ENCODE measurements at regions not wholly inside any gene's neighbourhood (a gene's known extent, or its start where the extent isn't known, plus 50 kb on each side); places are given as distances from the start of the nearest gene placed in this dataset.
A peak's percentile ranks its signal among the peaks of the same experiment; 100 is the strongest.

GRCh38 chrX:51798701-51799100 is 55.5 kb downstream of the GSPT2 start:
- H3K36me3 ChIP-seq (ENCODE audit: low read depth, missing control alignments): no peaks in the 10 kb centered on the region
- TF ChIP-seq, protein P1, sequence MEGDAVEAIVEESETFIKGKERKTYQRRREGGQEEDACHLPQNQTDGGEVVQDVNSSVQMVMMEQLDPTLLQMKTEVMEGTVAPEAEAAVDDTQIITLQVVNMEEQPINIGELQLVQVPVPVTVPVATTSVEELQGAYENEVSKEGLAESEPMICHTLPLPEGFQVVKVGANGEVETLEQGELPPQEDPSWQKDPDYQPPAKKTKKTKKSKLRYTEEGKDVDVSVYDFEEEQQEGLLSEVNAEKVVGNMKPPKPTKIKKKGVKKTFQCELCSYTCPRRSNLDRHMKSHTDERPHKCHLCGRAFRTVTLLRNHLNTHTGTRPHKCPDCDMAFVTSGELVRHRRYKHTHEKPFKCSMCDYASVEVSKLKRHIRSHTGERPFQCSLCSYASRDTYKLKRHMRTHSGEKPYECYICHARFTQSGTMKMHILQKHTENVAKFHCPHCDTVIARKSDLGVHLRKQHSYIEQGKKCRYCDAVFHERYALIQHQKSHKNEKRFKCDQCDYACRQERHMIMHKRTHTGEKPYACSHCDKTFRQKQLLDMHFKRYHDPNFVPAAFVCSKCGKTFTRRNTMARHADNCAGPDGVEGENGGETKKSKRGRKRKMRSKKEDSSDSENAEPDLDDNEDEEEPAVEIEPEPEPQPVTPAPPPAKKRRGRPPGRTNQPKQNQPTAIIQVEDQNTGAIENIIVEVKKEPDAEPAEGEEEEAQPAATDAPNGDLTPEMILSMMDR (IDR thresholded peaks at IDR 0.05): no peak
- no peak for TF ChIP-seq POLR2A (IDR thresholded peaks at IDR 0.05)
- no peak for DNase-seq
- intact Hi-C loops (cut with DNase I; ENCODE audit: low total_unique reads): no loop called here
- H3K4me3 ChIP-seq: no peak overlapping the region
- H3K27ac ChIP-seq: no peak overlapping the region
- H3K4me1 ChIP-seq: no peaks in the 10 kb centered on the region
- H3K9me3 ChIP-seq: no peaks in the 10 kb centered on the region
- H3K27me3 ChIP-seq: no peaks in the 10 kb centered on the region

DNA sequence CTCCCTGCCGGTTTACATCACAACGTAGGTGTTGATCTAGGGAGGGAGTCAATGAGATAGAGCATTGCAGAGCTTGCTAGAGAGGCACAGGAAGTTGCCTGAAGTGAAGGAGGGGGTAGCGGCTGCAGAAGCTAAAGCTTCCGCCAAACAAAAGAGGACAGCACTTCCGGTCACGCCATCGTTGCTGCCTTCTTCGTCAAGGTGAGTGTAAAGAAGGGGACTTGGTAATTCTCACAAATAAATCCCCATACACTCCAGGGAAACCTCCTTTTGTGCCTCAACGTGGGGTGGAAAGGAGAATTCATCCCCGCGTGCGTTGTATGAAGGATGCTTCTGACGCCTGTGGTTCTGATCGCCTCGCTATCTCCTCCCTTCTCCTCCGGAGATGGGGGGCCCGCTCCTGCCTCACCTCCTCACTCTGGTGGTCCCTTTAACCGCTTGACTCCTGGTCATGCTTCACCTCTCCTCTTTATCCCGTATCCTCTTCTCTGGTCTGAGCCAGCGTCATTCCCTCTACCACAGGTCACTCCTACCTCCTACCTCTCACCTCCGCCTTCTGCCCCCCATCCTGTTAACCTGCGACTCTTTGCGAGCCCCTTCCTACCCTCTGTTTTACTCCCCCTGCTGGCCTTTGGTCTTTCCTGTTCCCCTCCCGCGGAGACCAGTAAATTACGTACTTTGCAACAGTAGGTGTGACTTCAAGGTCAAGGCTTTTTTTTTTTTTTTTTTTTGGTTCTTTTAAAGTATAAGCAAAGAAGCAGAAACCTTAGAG is 59.9 kb downstream of the GSPT2 start:
- intact Hi-C loops (cut with DNase I; ENCODE audit: low total_unique reads): no loop called here
- peak overlapping the region; percentile 50 to 55 for H3K27ac ChIP-seq
- WGBS, 2 donors: 1% methylated on average over 20 to 26 of the region's 26 CpGs
- H3K4me3 ChIP-seq: peak overlapping the region; percentile 57 to 71
- DNase-seq: peak; percentile 80
- no peak for TF ChIP-seq POLR2A (IDR thresholded peaks at IDR 0.05)
- TF ChIP-seq, protein P1 (IDR thresholded peaks at IDR 0.05): no peak
- H3K36me3 ChIP-seq (ENCODE audit: low read depth, missing control alignments): no peaks in the 10 kb centered on the region
- no peaks in the 10 kb centered on the region for H3K9me3 ChIP-seq
- H3K27me3 ChIP-seq: no peaks in the 10 kb centered on the region
- H3K4me1 ChIP-seq: no peaks in the 10 kb centered on the region

DNA sequence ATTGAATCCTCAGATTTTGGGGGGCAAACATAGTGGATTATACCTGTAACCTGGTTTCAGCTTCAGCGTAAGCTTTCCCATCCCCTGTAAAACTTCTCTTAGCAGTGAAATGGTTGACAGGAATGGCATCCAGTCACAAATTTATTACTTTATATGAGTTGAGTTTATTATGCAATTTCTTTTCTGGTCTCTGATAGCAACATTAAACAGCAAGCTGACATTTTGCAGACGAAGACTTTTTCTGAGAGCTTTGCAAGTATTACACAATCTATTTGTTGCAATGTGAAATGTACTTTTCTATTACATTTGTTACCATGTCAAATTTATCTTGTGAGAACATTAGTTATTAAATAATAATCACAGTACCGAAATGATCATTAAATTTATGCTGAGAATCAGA is 60.6 kb downstream of the GSPT2 start:
- Histone ChIP-seq H3K36me3 (ENCODE audit: low read depth, missing control alignments) (no peaks in the 10 kb centered on the region), H3K27ac (no peak overlapping the region), H3K9me3 (no peaks in the 10 kb centered on the region), H3K4me1 (no peaks in the 10 kb centered on the region), H3K4me3 (no peak overlapping the region), H3K27me3 (no peaks in the 10 kb centered on the region)
- DNase-seq: no peak
- TF ChIP-seq, protein P1 (IDR thresholded peaks at IDR 0.05): no peak
- TF ChIP-seq POLR2A (IDR thresholded peaks at IDR 0.05): no peak
- WGBS, 2 donors: 37 to 51% methylated on average over 3 of the region's 3 CpGs
- intact Hi-C loops (cut with DNase I; ENCODE audit: low total_unique reads): no loop called here

GRCh38 chrX:51804741-51805140 is 61.5 kb downstream of the GSPT2 start:
- TF ChIP-seq POLR2A (IDR thresholded peaks at IDR 0.05): no peak
- TF ChIP-seq, protein P1 (IDR thresholded peaks at IDR 0.05): no peak

GRCh38 chrX:51813886-51814460 is 70.7 kb downstream of the GSPT2 start:
- 95 to 97% methylated on average over 10 to 12 of the region's 12 CpGs for WGBS, 2 donors
- DNase-seq: no peak
- Histone ChIP-seq H3K27me3 (no peaks in the 10 kb centered on the region), H3K36me3 (ENCODE audit: low read depth, missing control alignments) (no peaks in the 10 kb centered on the region), H3K27ac (no peak overlapping the region), H3K9me3 (no peaks in the 10 kb centered on the region), H3K4me1 (no peaks in the 10 kb centered on the region), H3K4me3 (no peak overlapping the region)
- intact Hi-C loops (cut with DNase I; ENCODE audit: low total_unique reads): no loop called here
- TF ChIP-seq, protein P1 (IDR thresholded peaks at IDR 0.05): no peak
- TF ChIP-seq POLR2A (IDR thresholded peaks at IDR 0.05): no peak

More at GRCh38 chrX:51804741-51805140, 61.5 kb downstream of the GSPT2 start:
- Histone ChIP-seq H3K27ac (no peak overlapping the region), H3K4me1 (no peaks in the 10 kb centered on the region), H3K9me3 (no peaks in the 10 kb centered on the region), H3K27me3 (no peaks in the 10 kb centered on the region), H3K4me3 (no peak overlapping the region), H3K36me3 (ENCODE audit: low read depth, missing control alignments) (no peaks in the 10 kb centered on the region)
- 61 to 74% methylated on average over 5 of the region's 5 CpGs for WGBS, 2 donors
- intact Hi-C loops (cut with DNase I; ENCODE audit: low total_unique reads): no loop called here
- DNase-seq: no peak

All from testis (tissue), 2 donors.